ENCODE measurements at regions not wholly inside any gene's neighbourhood (a gene's known extent, or its start where the extent isn't known, plus 50 kb on each side); places are given as distances from the start of the nearest gene placed in this dataset.
A peak's percentile ranks its signal among the peaks of the same experiment; 100 is the strongest.

GRCh38 chr6:22043284-22043962, 253.4 kb downstream of the PRL start:
- H3K27ac ChIP-seq = no peak overlapping the region
- ChIA-PET POLR2A (ENCODE audit: low non-redundant PET) (no interaction called here), CTCF (interaction anchor here (0.6 to 0.8 kb wide), 2 partner anchors 440 to 1639 kb away, joined by 4 read pairs; no protein-coding TSS in a partner anchor)
- no peak for DNase-seq (ENCODE audit: low spot score)
- TF ChIP-seq CTCF (conservative IDR thresholded peaks at IDR 0.05; ENCODE audit: low read depth) = no peak

- POLR2A ChIA-PET (ENCODE audit: low non-redundant PET) = interaction anchor here (0.7 kb wide), 1 partner anchor 46 kb away, joined by 4 read pairs; no protein-coding TSS in a partner anchor
- no peak for TF ChIP-seq CTCF (conservative IDR thresholded peaks at IDR 0.05; ENCODE audit: low read depth)
- CTCF ChIA-PET = interaction anchor here (0.7 kb wide), 1 partner anchor 1155 kb away, joined by 3 read pairs; no protein-coding TSS in a partner anchor
- DNase-seq (ENCODE audit: low spot score) = no peak
- no peak overlapping the region for H3K27ac ChIP-seq
These were observed 251.4 kb downstream of the PRL start for GRCh38 chr6:22045261-22045912.

GRCh38 chr6:22049002-22049401, 247.8 kb downstream of the PRL start:
- POLR2A ChIA-PET (ENCODE audit: low non-redundant PET) = no interaction called here

GRCh38 chr6:22053391-22053997, 243.3 kb downstream of the PRL start:
- no peak for DNase-seq (ENCODE audit: low spot score)
- H3K27ac ChIP-seq = no peak overlapping the region
- CTCF ChIA-PET = no interaction called here
- POLR2A ChIA-PET (ENCODE audit: low non-redundant PET) = no interaction called here
- TF ChIP-seq CTCF (conservative IDR thresholded peaks at IDR 0.05; ENCODE audit: low read depth) = no peak

More at GRCh38 chr6:22049002-22049401, 247.8 kb downstream of the PRL start:
- TF ChIP-seq CTCF (conservative IDR thresholded peaks at IDR 0.05; ENCODE audit: low read depth) = no peak
- no peak overlapping the region for H3K27ac ChIP-seq
- DNase-seq (ENCODE audit: low spot score) = no peak
- CTCF ChIA-PET = no interaction called here

- CTCF ChIA-PET = no interaction called here
- DNase-seq (ENCODE audit: low spot score) = no peak
- peak overlapping the region; percentile 64 for H3K27ac ChIP-seq
- no peak for TF ChIP-seq CTCF (conservative IDR thresholded peaks at IDR 0.05; ENCODE audit: low read depth)
- POLR2A ChIA-PET (ENCODE audit: low non-redundant PET) = no interaction called here
These were observed 240.4 kb downstream of the PRL start for GRCh38 chr6:22056398-22056797.

- ChIA-PET POLR2A (ENCODE audit: low non-redundant PET) (no interaction called here), CTCF (interaction anchor here (0.7 kb wide), 1 partner anchor 9 kb away, joined by 3 read pairs; no protein-coding TSS in a partner anchor)
- TF ChIP-seq CTCF (conservative IDR thresholded peaks at IDR 0.05; ENCODE audit: low read depth) = no peak
- no peak for DNase-seq (ENCODE audit: low spot score)
- H3K27ac ChIP-seq = no peak overlapping the region
These were observed 238.9 kb downstream of the PRL start for GRCh38 chr6:22057962-22058361.

Data from RWPE1 (cell line).